Osteoblast (primary cell): ENCODE measurements at regions not wholly inside any gene's neighbourhood (a gene's known extent, or its start where the extent isn't known, plus 50 kb on each side); places are given as distances from the start of the nearest gene placed in this dataset.

Experiments
- DNase-seq: peaks from one replicate; pipeline ENCODE4 v3.0.0; 2011; ENCODE audit warnings: low spot score, mixed read lengths; ENCODE audit not compliant: insufficient read length; ENCODE audit errors: missing footprints
- H2AFZ ChIP-seq: 2 replicates; pipeline ENCODE4 v1.6.0; 2011; ENCODE audit warnings: mild to moderate bottlenecking, low read length
- H3K27ac ChIP-seq: 2 replicates; pipeline ENCODE4 v1.5.1; 2011; ENCODE audit warnings: mild to moderate bottlenecking, low read depth, low read length, moderate library complexity
- H3K27me3 ChIP-seq: 2 replicates; pipeline ENCODE4 v1.6.0; 2012; ENCODE audit warnings: mild to moderate bottlenecking, control low read depth, inconsistent platforms, low read length, moderate library complexity; ENCODE audit not compliant: insufficient read depth
- H3K36me3 ChIP-seq: 2 replicates; pipeline ENCODE4 v1.5.1; 2011; ENCODE audit warnings: mild to moderate bottlenecking, low read length, control low read depth, moderate library complexity; ENCODE audit not compliant: insufficient read depth
- H3K4me1 ChIP-seq: 2 replicates; pipeline ENCODE4 v1.5.1; 2011; ENCODE audit warnings: mild to moderate bottlenecking, low read length, control low read depth, moderate library complexity; ENCODE audit not compliant: insufficient read depth
- H3K4me2 ChIP-seq: 2 replicates; pipeline ENCODE4 v1.6.0; 2011; ENCODE audit warnings: mild to moderate bottlenecking, low read length; ENCODE audit not compliant: insufficient read depth
- H3K4me3 ChIP-seq: fragments of 200-600 bp; sonication (generic); 3 replicates; pipeline ENCODE4 v1.5.1; 2012; ENCODE audit warnings: mild to moderate bottlenecking, low read length, inconsistent platforms; ENCODE audit not compliant: insufficient read depth
- H3K79me2 ChIP-seq: 2 replicates; pipeline ENCODE4 v1.6.0; 2012; ENCODE audit warnings: mild to moderate bottlenecking, low read length, control low read depth, inconsistent platforms; ENCODE audit not compliant: insufficient read depth
- H3K9me3 ChIP-seq: 2 replicates; pipeline ENCODE4 v1.5.1; 2011; ENCODE audit warnings: low read depth, low read length, control low read depth
- H4K20me1 ChIP-seq: 2 replicates; pipeline ENCODE4 v1.6.0; 2012; ENCODE audit warnings: mild to moderate bottlenecking, low read length, control low read depth; ENCODE audit not compliant: insufficient read depth
- CTCF ChIP-seq: IDR thresholded peaks from 2 replicates; pipeline ENCODE4 v1.5.1; 2011; ENCODE audit warnings: mild to moderate bottlenecking, low read depth, low read length, moderate library complexity; ENCODE audit errors: extremely low read depth

GRCh38 chr10:4685491-4685890, 140.5 kb upstream of the AKR1E2 start:
- no peaks in the 10 kb centered on the region for H3K9me3 ChIP-seq
- H3K27ac ChIP-seq = peak overlapping the region; percentile 64

GRCh38 chr10:4684434-4684833, 141.6 kb upstream of the AKR1E2 start:
- Histone ChIP-seq H3K27ac (no peak overlapping the region), H3K4me3 (no peak overlapping the region), H4K20me1 (no peaks in the 10 kb centered on the region), H2AFZ (no peak overlapping the region), H3K4me1 (peaks cover 19% of the 10 kb centered on the region), H3K27me3 (no peaks in the 10 kb centered on the region), H3K36me3 (no peaks in the 10 kb centered on the region), H3K4me2 (no peak overlapping the region), H3K9me3 (no peaks in the 10 kb centered on the region), H3K79me2 (no peaks in the 10 kb centered on the region)
- no peak for TF ChIP-seq CTCF
- no peak for DNase-seq

More at GRCh38 chr10:4685491-4685890, 140.5 kb upstream of the AKR1E2 start:
- TF ChIP-seq CTCF = no peak
- Histone ChIP-seq H3K4me3 (no peak overlapping the region), H3K27me3 (no peaks in the 10 kb centered on the region), H3K4me1 (peaks cover 19% of the 10 kb centered on the region), H3K79me2 (no peaks in the 10 kb centered on the region), H3K36me3 (no peaks in the 10 kb centered on the region), H3K4me2 (no peak overlapping the region), H4K20me1 (no peaks in the 10 kb centered on the region), H2AFZ (no peak overlapping the region)
- DNase-seq = no peak

GRCh38 chr10:4683838-4684237, 142.2 kb upstream of the AKR1E2 start:
- no peak for DNase-seq
- H3K27ac ChIP-seq = no peak overlapping the region

GRCh38 chr10:4683137-4683536, 142.9 kb upstream of the AKR1E2 start:
- Histone ChIP-seq H3K27me3 (no peaks in the 10 kb centered on the region), H3K79me2 (no peaks in the 10 kb centered on the region), H3K4me1 (peaks cover 26% of the 10 kb centered on the region), H3K27ac (no peak overlapping the region), H3K9me3 (no peaks in the 10 kb centered on the region), H4K20me1 (no peaks in the 10 kb centered on the region), H3K4me3 (no peak overlapping the region), H3K36me3 (no peaks in the 10 kb centered on the region), H2AFZ (no peak overlapping the region), H3K4me2 (no peak overlapping the region)
- no peak for TF ChIP-seq CTCF
- DNase-seq = no peak

More at GRCh38 chr10:4683838-4684237, 142.2 kb upstream of the AKR1E2 start:
- Histone ChIP-seq H3K79me2 (no peaks in the 10 kb centered on the region), H4K20me1 (no peaks in the 10 kb centered on the region), H3K9me3 (no peaks in the 10 kb centered on the region), H3K27me3 (no peaks in the 10 kb centered on the region), H3K4me1 (peaks cover 20% of the 10 kb centered on the region), H2AFZ (no peak overlapping the region), H3K4me2 (no peak overlapping the region), H3K4me3 (no peak overlapping the region), H3K36me3 (no peaks in the 10 kb centered on the region)
- no peak for TF ChIP-seq CTCF
